ENCODE measurements at regions not wholly inside any gene's neighbourhood (a gene's known extent, or its start where the extent isn't known, plus 50 kb on each side); places are given as distances from the start of the nearest gene placed in this dataset.
"Not testable (repeated sequence)": the region's sequence is repeated elsewhere in the genome, so short reads cannot be mapped to it uniquely, and the experiment has no call there.

GRCh38 chr1:102365071-102365470 is 368.3 kb upstream of the OLFM3 start:
- Histone ChIP-seq H3K4me1 (ENCODE audit: insufficient read depth) (no peaks in the 10 kb centered on the region), H3K36me3 (ENCODE audit: insufficient read depth) (no peaks in the 10 kb centered on the region), H3K4me3 (ENCODE audit: low read depth, low read length) (no peak overlapping the region), H3K27ac (ENCODE audit: low read depth) (no peak overlapping the region)
- DNase-seq (ENCODE audit: extremely low spot score) = no peak
- WGBS = 76% methylated on average over 3 of the region's 3 CpGs

DNA sequence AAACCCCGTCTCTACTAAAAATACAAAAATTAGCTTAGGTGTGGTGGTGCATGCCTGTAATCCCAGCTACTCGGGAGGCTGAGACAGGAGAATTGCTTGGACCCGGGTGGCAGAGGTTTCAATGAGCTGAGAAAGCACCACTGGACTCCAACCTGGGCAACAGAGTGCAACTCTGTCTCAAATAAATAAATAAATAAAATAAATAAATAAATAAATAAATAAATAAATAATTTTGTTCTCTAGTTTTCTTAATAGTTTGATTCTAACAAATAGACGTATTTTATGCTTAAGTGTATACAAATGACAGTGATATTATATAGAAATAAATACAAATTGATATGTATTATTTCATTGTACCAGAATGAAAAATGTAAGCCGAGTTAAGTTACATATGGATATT is 339.9 kb upstream of the OLFM3 start:
- 91% methylated on average over 5 of the region's 5 CpGs for WGBS
- Histone ChIP-seq H3K27ac (ENCODE audit: low read depth) (no peak overlapping the region), H3K4me3 (ENCODE audit: low read depth, low read length) (no peak overlapping the region), H3K4me1 (ENCODE audit: insufficient read depth) (no peaks in the 10 kb centered on the region), H3K36me3 (ENCODE audit: insufficient read depth) (no peaks in the 10 kb centered on the region)
- DNase-seq (ENCODE audit: extremely low spot score) = no peak

DNA sequence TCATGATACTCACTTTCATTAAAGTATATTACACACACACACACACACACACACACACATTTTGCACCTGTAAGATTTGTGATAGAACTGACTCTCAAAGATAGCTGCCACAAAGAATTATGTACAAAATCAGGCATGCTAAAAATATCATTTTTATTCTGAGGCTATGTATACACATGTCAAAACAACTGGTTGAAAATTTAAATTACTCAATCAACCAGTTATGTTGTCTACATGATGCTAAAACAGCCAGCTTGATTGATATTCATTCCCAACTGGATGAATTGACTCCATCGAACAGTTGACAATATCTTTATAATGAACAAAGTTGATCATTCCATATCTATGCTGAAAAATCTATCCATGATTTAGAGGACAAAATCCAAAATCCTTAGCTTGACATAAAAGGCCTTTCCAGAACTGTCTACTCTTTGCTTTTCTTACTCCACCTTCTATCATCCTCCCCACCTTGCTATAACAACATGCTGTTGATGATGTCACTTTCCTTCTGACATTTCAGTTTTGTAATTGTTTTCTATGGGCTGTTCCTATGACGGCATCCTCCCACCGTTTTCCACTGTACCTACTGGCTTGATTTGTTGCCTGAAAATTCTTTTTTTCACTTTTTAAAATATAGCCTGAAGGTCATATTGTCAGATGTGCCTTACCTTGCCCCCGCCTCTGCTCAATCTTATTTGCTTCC is 321.5 kb upstream of the OLFM3 start:
- Histone ChIP-seq H3K4me1 (ENCODE audit: insufficient read depth) (no peaks in the 10 kb centered on the region), H3K36me3 (ENCODE audit: insufficient read depth) (no peaks in the 10 kb centered on the region), H3K27ac (ENCODE audit: low read depth) (no peak overlapping the region), H3K4me3 (ENCODE audit: low read depth, low read length) (no peak overlapping the region)
- 92% methylated on average over 4 of the region's 4 CpGs for WGBS
- no peak for DNase-seq (ENCODE audit: extremely low spot score)

DNA sequence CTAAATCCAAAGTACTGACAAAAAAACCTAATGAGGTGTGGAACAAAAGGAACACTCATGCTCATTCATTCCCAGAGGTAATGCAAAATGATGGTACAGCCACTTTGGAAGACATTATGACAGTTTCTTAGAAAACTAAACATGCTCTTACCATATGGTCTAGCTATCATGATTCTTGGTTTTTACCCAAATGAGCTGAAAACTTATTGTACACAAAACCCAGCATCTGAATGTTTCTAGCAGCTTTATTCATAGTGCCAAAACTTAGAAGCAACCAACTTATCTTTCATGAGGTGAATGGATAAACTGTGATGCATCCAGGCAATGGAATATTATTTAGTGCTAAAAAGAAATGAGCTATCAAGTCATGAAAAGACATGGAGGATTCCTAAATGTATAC is 318.4 kb upstream of the OLFM3 start:
- H3K4me3 ChIP-seq (ENCODE audit: low read depth, low read length) = no peak overlapping the region
- no peaks in the 10 kb centered on the region for H3K4me1 ChIP-seq (ENCODE audit: insufficient read depth)
- no peak for DNase-seq (ENCODE audit: extremely low spot score)
- no peak overlapping the region for H3K27ac ChIP-seq (ENCODE audit: low read depth)
- no peaks in the 10 kb centered on the region for H3K36me3 ChIP-seq (ENCODE audit: insufficient read depth)

DNA sequence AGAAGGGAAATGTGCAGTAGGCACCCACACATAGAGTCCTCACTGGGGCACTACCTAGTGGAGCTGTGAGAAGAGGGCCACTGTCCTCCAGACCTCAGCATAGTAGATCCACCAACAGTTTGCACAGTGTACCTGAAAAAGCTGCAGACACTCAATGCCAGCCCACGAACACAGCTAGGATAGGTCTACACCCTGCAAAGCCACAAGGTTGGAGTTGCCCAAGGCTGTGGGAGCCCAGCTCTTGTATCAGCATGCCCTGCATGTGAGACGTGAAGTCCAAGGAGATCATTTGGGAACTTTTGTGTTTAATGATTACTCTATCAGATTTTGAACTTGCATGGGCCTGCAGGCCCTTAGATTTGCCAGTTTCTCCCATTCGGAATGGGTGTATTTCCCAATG is 299.4 kb upstream of the OLFM3 start:
- H3K4me1 ChIP-seq (ENCODE audit: insufficient read depth) = no peaks in the 10 kb centered on the region
- no peak for DNase-seq (ENCODE audit: extremely low spot score)
- H3K4me3 ChIP-seq (ENCODE audit: low read depth, low read length) = no peak overlapping the region
- 88% methylated on average over 3 of the region's 3 CpGs for WGBS
- H3K27ac ChIP-seq (ENCODE audit: low read depth) = no peak overlapping the region
- no peaks in the 10 kb centered on the region for H3K36me3 ChIP-seq (ENCODE audit: insufficient read depth)

DNA sequence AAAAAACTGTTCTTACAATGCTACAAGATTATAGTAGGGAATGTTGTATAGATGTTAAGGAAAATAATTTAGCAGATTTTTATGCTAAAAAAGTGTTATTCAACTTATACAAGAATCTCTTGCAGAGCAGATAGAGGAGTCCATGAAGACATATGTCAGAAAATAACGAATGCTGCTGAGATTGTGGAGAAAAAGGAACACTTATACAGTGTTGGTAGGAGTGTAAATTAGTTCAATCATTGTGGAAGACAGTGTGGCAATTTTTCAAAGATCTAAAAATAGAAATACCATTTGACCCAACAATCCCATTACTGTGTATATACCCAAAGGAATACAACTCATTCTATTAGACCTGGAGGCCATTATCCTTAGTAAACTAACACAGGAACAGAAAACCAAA is 286.2 kb upstream of the OLFM3 start:
- Histone ChIP-seq H3K27ac (ENCODE audit: low read depth) (no peak overlapping the region), H3K36me3 (ENCODE audit: insufficient read depth) (no peaks in the 10 kb centered on the region), H3K4me1 (ENCODE audit: insufficient read depth) (no peaks in the 10 kb centered on the region), H3K4me3 (ENCODE audit: low read depth, low read length) (no peak overlapping the region)
- whole genome bisulfite sequencing = 66% methylated on average over 1 of the region's 1 CpG
- no peak for DNase-seq (ENCODE audit: extremely low spot score)

DNA sequence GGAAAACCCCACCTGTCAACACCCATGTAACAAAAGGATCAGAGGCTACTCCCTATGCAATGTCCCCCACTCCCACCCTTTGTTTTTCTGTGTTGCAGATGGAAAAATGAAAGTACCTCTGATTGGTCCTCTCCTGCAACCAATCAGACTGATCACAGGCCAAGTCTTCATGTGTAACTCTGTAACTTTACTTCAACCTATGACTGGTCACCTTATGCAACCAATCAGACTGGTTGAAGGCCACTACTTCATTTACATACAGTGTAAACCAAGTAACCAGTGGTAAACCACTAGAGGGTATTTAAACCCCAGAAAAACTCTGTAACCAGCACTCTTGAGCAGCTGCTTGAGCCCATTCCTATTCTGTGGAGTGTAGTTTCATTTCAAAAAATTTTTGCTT is 266.3 kb upstream of the OLFM3 start:
- Histone ChIP-seq H3K4me3 (ENCODE audit: low read depth, low read length) (no peak overlapping the region), H3K27ac (ENCODE audit: low read depth) (no peak overlapping the region), H3K36me3 (ENCODE audit: insufficient read depth) (no peaks in the 10 kb centered on the region), H3K4me1 (ENCODE audit: insufficient read depth) (no peaks in the 10 kb centered on the region)
- no peak for DNase-seq (ENCODE audit: extremely low spot score)

- H3K27ac ChIP-seq (ENCODE audit: low read depth) = no peak overlapping the region
- no peak for DNase-seq (ENCODE audit: extremely low spot score)
- no peaks in the 10 kb centered on the region for H3K4me1 ChIP-seq (ENCODE audit: insufficient read depth)
- WGBS = 55% methylated on average over 4 of the region's 4 CpGs
- no peaks in the 10 kb centered on the region for H3K36me3 ChIP-seq (ENCODE audit: insufficient read depth)
- H3K4me3 ChIP-seq (ENCODE audit: low read depth, low read length) = no peak overlapping the region
Observed at GRCh38 chr1:102252731-102253505, 256.2 kb upstream of the OLFM3 start.

DNA sequence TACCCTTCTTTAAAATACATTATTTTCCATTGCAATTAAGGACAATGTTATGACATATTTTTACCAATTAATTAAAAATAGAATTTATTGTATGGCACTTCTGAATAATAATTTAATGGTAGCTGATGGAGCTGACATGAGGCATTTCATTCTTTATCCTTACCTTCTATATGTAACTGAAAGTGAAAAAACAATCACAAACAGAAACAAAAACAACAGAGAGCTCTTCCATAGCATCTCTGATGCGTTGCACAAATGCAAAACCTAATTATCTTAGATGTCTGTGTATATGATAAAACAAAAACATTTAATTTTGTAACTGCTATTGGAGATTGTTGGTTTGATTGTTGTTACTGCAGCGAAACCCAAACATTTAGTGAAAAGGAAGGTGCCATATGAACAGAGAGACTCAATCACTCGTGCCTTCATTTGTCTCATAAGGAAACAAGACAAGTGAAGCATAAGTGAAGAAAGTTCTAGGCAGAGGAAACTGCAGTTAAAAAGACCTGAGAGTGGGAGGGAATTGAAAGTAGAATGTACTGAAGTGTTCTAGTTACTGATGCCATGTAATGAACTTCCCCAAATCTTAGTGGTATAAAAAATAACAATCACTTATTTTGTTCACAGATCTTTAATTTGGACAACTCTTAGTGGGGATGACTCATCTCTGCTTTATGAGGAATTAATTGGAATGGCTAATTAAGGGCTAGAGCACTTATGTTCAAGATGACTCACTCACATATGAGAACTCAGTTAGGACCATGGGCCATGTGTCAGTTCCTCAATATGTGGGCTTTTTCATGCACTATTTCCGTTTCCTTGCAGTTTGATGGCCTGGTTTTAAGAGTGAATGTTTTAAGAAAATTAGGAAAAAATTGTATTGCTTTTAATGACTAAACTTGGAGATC is 245.0 kb upstream of the OLFM3 start:
- Histone ChIP-seq H3K36me3 (ENCODE audit: insufficient read depth) (no peaks in the 10 kb centered on the region), H3K4me3 (ENCODE audit: low read depth, low read length) (no peak overlapping the region), H3K27ac (ENCODE audit: low read depth) (no peak overlapping the region), H3K4me1 (ENCODE audit: insufficient read depth) (no peaks in the 10 kb centered on the region)
- 87% methylated on average over 4 of the region's 4 CpGs for WGBS
- DNase-seq (ENCODE audit: extremely low spot score) = no peak

DNA sequence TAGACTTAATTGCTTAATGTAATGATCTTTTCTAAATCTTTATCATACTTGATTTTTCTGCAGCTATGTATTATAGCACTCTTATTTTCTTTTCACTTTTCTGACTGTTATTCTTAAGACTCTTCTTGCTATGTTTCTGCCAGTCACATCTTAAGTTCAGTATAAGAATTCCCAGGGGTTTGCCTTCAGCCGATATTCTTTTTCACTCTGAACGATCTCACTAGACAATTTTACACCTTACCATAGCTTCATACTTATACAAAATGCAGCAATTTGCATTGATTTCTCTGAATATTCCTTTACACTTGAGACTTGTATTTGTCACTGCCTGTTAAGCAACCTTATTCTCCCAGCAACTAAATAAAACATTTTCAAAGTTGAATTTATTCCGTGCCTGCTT is 242.5 kb upstream of the OLFM3 start:
- 75% methylated on average over 3 of the region's 3 CpGs for WGBS
- no peak for DNase-seq (ENCODE audit: extremely low spot score)
- Histone ChIP-seq H3K4me1 (ENCODE audit: insufficient read depth) (no peaks in the 10 kb centered on the region), H3K27ac (ENCODE audit: low read depth) (no peak overlapping the region), H3K4me3 (ENCODE audit: low read depth, low read length) (no peak overlapping the region), H3K36me3 (ENCODE audit: insufficient read depth) (no peaks in the 10 kb centered on the region)

DNA sequence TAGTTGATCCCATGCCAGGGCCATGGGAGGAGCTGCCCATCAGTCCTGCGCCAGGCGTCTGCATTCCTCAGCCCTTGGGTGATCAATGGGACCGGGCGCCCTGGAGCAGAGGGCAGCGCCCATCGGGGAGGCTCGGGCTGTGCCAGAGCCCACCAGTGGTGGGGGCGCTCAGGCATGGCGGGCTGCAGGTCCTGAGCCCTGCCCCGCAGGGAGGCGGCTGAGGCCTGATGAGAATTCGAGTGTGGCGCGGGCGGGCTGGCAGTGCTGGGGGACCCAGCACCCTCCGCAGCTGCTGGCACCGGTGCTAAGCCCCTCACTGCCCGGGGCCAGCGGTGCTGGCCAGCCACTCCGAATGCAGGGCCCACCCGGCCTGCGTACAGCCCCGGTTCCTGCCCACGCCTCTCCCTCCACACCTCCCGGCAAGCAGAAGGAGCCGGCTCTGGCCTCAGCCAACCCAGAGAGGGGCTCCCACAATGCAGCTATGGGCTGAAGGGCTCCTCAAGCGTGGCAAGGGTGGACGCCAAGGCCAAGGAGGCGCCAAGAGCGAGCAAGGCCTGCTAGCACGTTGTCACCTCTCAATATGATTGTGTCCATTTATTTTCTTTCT is 238.1 kb upstream of the OLFM3 start:
- 90% methylated on average over 31 of the region's 31 CpGs for WGBS
- H3K36me3 ChIP-seq (ENCODE audit: insufficient read depth) = no peaks in the 10 kb centered on the region
- no peak overlapping the region for H3K4me3 ChIP-seq (ENCODE audit: low read depth, low read length)
- no peak for DNase-seq (ENCODE audit: extremely low spot score)
- no peaks in the 10 kb centered on the region for H3K4me1 ChIP-seq (ENCODE audit: insufficient read depth)
- H3K27ac ChIP-seq (ENCODE audit: low read depth) = no peak overlapping the region

GRCh38 chr1:102219463-102219862 is 222.7 kb upstream of the OLFM3 start:
- H3K27ac ChIP-seq (ENCODE audit: low read depth) = no peak overlapping the region
- no peak for DNase-seq (ENCODE audit: extremely low spot score)
- H3K36me3 ChIP-seq (ENCODE audit: insufficient read depth) = no peaks in the 10 kb centered on the region
- 70% methylated on average over 2 of the region's 2 CpGs for WGBS
- H3K4me1 ChIP-seq (ENCODE audit: insufficient read depth) = no peaks in the 10 kb centered on the region
- H3K4me3 ChIP-seq (ENCODE audit: low read depth, low read length) = no peak overlapping the region

DNA sequence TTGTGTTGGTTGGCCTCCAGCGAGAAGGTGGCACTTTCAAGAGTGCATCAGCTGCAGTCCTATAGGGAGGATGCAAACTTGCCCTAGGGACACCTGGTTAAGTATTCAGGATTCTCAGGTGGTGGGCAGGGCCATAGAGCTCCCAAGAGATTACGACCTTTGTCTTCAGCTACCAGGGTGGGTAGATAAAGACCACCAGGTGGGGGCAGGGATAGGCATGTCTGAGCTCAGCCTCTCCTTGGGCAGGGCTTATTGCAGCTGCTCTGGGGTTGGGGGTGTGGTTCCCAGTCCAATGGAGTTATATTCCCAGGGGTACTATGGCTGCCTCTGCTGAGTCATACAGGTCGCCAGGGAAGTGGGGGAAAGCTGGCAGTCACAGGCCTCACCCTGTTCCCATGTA is 214.2 kb upstream of the OLFM3 start:
- H3K36me3 ChIP-seq (ENCODE audit: insufficient read depth); DNase-seq (ENCODE audit: extremely low spot score); H3K4me3 ChIP-seq (ENCODE audit: low read depth, low read length); H3K27ac ChIP-seq (ENCODE audit: low read depth); H3K4me1 ChIP-seq (ENCODE audit: insufficient read depth): not testable (repeated sequence)
- 79% methylated on average over 3 of the region's 3 CpGs for WGBS

Data from urinary bladder (tissue), 3 donors.